CD14-positive monocyte (primary cell): ENCODE measurements at regions not wholly inside any gene's neighbourhood (a gene's known extent, or its start where the extent isn't known, plus 50 kb on each side); places are given as distances from the start of the nearest gene placed in this dataset.
"Not testable (repeated sequence)": the region's sequence is repeated elsewhere in the genome, so short reads cannot be mapped to it uniquely, and the experiment has no call there.

Experiments used
- DNase-seq, 3 donors: peaks; one replicate each; pipeline ENCODE4 v3.0.0-alpha.2; 2011 to 2022
- H2AFZ ChIP-seq: 2 replicates; pipeline ENCODE4 v1.6.0; 2012; ENCODE audit warnings: mild to moderate bottlenecking, low read depth, low read length, inconsistent platforms; ENCODE audit not compliant: insufficient read depth, poor library complexity, severe bottlenecking
- H3K27ac ChIP-seq, 2 donors: 1 replicate in 1 of 2; 2 replicates in 1 of 2; pipeline ENCODE4 v1.5.1; 2012 to 2013; ENCODE audit warnings: low read length in 2 of 2, control low read depth in 1 of 2, inconsistent platforms in 1 of 2, low read depth in 1 of 2, mild to moderate bottlenecking in 1 of 2
- H3K27me3 ChIP-seq, 2 donors: one replicate each; pipeline versions ENCODE4 v1.6.0 to v1.6.1; 2011 to 2013; ENCODE audit warnings: low read length in 2 of 2; ENCODE audit not compliant: control insufficient read depth in 2 of 2, insufficient read depth in 2 of 2
- H3K36me3 ChIP-seq, 2 donors: replicated peaks in 1 of 2; 1 replicate in 1 of 2; 2 replicates in 1 of 2; pipeline versions ENCODE4 v1.5.1 to v1.6.1; 2012 to 2013; ENCODE audit warnings: low read length in 2 of 2, control low read depth in 1 of 2, inconsistent platforms in 1 of 2, mild to moderate bottlenecking in 1 of 2; ENCODE audit not compliant: insufficient read depth in 2 of 2, control insufficient read depth in 1 of 2
- H3K4me1 ChIP-seq, 2 donors: 1 replicate in 1 of 2; 2 replicates in 1 of 2; pipeline versions ENCODE4 v1.5.1 to v1.6.1; 2012 to 2013; ENCODE audit warnings: low read length in 2 of 2, control low read depth in 1 of 2, inconsistent platforms in 1 of 2, mild to moderate bottlenecking in 1 of 2, moderate library complexity in 1 of 2; ENCODE audit not compliant: insufficient read depth in 2 of 2, control insufficient read depth in 1 of 2
- H3K4me2 ChIP-seq: replicated peaks from 2 replicates; pipeline ENCODE3; 2012; ENCODE audit warnings: low read length, moderate library complexity, mild to moderate bottlenecking; ENCODE audit not compliant: poor library complexity, severe bottlenecking; ENCODE audit errors: extremely low read depth
- H3K4me3 ChIP-seq, 3 experiments: fragments of 200-600 bp in 1 of 3; sonication (generic) in 1 of 3; replicated peaks in 1 of 3; 1 replicate in 2 of 3; 2 replicates in 1 of 3; pipeline ENCODE4 v1.5.1; 2011 to 2013; ENCODE audit warnings: low read length in 3 of 3, mild to moderate bottlenecking in 3 of 3, control low read depth in 2 of 3, low read depth in 2 of 3, inconsistent platforms in 1 of 3, moderate library complexity in 1 of 3
- H3K79me2 ChIP-seq: 2 replicates; pipeline ENCODE4 v1.6.0; 2012; ENCODE audit warnings: mild to moderate bottlenecking, control low read depth, inconsistent platforms, low read length, moderate library complexity; ENCODE audit not compliant: insufficient read depth
- H3K9ac ChIP-seq: 2 replicates; pipeline ENCODE4 v1.6.0; 2017; ENCODE audit warnings: low read length, mild to moderate bottlenecking; ENCODE audit not compliant: insufficient read depth, poor library complexity, severe bottlenecking
- H3K9me3 ChIP-seq, 2 donors: replicated peaks in 1 of 2; 1 replicate in 1 of 2; 2 replicates in 1 of 2; pipeline versions ENCODE4 v1.5.1 to v1.6.1; 2012 to 2013; ENCODE audit warnings: low read length in 2 of 2, control low read depth in 1 of 2; ENCODE audit not compliant: control insufficient read depth in 1 of 2, insufficient read depth in 1 of 2
- H4K20me1 ChIP-seq: 2 replicates; pipeline ENCODE4 v1.6.0; 2012; ENCODE audit warnings: mild to moderate bottlenecking, low read length, control low read depth, moderate library complexity; ENCODE audit not compliant: insufficient read depth
- H3K27ac Mint-ChIP-seq, 7 donors: one replicate each; pipeline ENCODE4 v1.8.0; 2020; ENCODE audit warnings: mild to moderate bottlenecking in 7 of 7, mixed read lengths in 7 of 7, moderate library complexity in 6 of 7, inconsistent platforms in 2 of 7
- H3K27me3 Mint-ChIP-seq, 3 donors: one replicate each; pipeline ENCODE4 v1.8.0; 2021 to 2022; ENCODE audit warnings: low read depth in 3 of 3, mild to moderate bottlenecking in 3 of 3, mixed read lengths in 3 of 3, moderate library complexity in 3 of 3, inconsistent platforms in 1 of 3
- H3K36me3 Mint-ChIP-seq, 2 donors: one replicate each; pipeline ENCODE4 v1.8.0; 2020; ENCODE audit warnings: mixed read lengths in 2 of 2, inconsistent platforms in 1 of 2, mild to moderate bottlenecking in 1 of 2
- H3K4me1 Mint-ChIP-seq: one replicate; pipeline ENCODE4 v1.8.0; 2020; ENCODE audit warnings: mild to moderate bottlenecking, mixed read lengths
- H3K4me3 Mint-ChIP-seq, 2 donors: one replicate each; pipeline ENCODE4 v1.8.0; 2020; ENCODE audit warnings: mild to moderate bottlenecking in 2 of 2, mixed read lengths in 2 of 2, moderate library complexity in 1 of 2
- H3K9me3 Mint-ChIP-seq, 7 donors: one replicate each; pipeline ENCODE4 v1.8.0; 2020 to 2022; ENCODE audit warnings: mixed read lengths in 7 of 7, mild to moderate bottlenecking in 6 of 7, moderate library complexity in 6 of 7, inconsistent platforms in 2 of 7
- WGBS: methylation state at CpG from one replicate; pipeline ENCODE4 v1.1.5; 2013; ENCODE audit warnings: missing lambda C conversion rate; ENCODE audit not compliant: insufficient coverage; 5-methylcytosine and 5-hydroxymethylcytosine counted together
- intact Hi-C, 2 donors: fragments of 100-400 bp; cut with micrococcal nuclease; formaldehyde crosslinking; loops; one replicate each; pipeline versions ENCODE4 v1.15.0 to v1.15.1; 2023
- TF ChIP-seq, protein P1 (sequence below): fragments of 200-600 bp; IDR thresholded peaks from one replicate; pipeline ENCODE4 v1.8.0; 2022; ENCODE audit warnings: antibody characterized with exemption, mild to moderate bottlenecking

- H3K4me3 ChIP-seq: no peak overlapping the region
Measured at GRCh38 chr3:11709782-11710181, 66.1 kb upstream of the VGLL4 start.

DNA sequence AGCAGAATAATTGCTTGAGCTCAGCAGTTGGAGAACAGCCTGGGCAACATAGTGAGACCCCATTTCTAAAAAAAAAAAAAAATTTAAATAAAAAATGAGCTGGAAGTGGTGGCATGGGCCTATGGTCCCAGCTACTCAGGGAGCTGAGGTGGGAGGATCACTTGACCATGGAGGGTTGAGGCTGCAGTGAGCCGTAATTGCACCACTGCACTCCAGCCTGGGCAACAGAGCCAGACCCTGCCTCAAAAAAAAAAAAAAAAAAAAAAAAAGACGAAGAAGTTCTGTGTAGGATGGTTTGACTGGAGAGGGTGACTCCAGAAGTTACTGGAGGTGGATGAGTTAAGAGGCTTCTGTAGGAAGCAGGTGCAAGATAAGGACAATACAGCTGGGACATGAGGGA, 63.4 kb upstream of the VGLL4 start:
- DNase-seq, H2AFZ ChIP-seq, H3K27ac Mint-ChIP-seq, H3K79me2 ChIP-seq, H4K20me1 ChIP-seq, H3K4me3 Mint-ChIP-seq, H3K27me3 ChIP-seq, H3K4me1 ChIP-seq, H3K36me3 ChIP-seq, H3K4me1 Mint-ChIP-seq, H3K27ac ChIP-seq, intact Hi-C loops, H3K9ac ChIP-seq, H3K9me3 ChIP-seq, H3K4me2 ChIP-seq, H3K4me3 ChIP-seq, H3K9me3 Mint-ChIP-seq, H3K36me3 Mint-ChIP-seq, H3K27me3 Mint-ChIP-seq: not testable (repeated sequence)
- 83% methylated on average over 1 of the region's 2 CpGs for WGBS

More at GRCh38 chr3:11709782-11710181, 66.1 kb upstream of the VGLL4 start:
- Histone ChIP-seq H3K27ac (no peak overlapping the region), H3K9ac (no peak overlapping the region), H3K27me3 (no peaks in the 10 kb centered on the region), H3K36me3 (no peaks in the 10 kb centered on the region), H3K79me2 (no peaks in the 10 kb centered on the region), H3K4me1 (no peaks in the 10 kb centered on the region), H2AFZ (no peak overlapping the region), H3K4me2 (no peak overlapping the region), H3K9me3 (peaks cover 0 to 4% of the 10 kb centered on the region in 2 donors), H4K20me1 (no peaks in the 10 kb centered on the region)
- intact Hi-C loops: no loop called here
- Mint-ChIP-seq H3K9me3 (peaks cover 0 to 10% (median 4%) of the 10 kb centered on the region in 7 donors), H3K4me3 (no peak overlapping the region), H3K27ac (peak overlapping the region in 1 of 7 donors; percentile 23), H3K27me3 (peaks cover 0 to 7% (median 0%) of the 10 kb centered on the region in 3 donors), H3K36me3 (peaks cover 3 to 4% of the 10 kb centered on the region in 2 donors), H3K4me1 (peaks cover 4% of the 10 kb centered on the region)
- 100% methylated on average over 2 of the region's 3 CpGs for WGBS
- no peak for DNase-seq
- TF ChIP-seq, protein P1, sequence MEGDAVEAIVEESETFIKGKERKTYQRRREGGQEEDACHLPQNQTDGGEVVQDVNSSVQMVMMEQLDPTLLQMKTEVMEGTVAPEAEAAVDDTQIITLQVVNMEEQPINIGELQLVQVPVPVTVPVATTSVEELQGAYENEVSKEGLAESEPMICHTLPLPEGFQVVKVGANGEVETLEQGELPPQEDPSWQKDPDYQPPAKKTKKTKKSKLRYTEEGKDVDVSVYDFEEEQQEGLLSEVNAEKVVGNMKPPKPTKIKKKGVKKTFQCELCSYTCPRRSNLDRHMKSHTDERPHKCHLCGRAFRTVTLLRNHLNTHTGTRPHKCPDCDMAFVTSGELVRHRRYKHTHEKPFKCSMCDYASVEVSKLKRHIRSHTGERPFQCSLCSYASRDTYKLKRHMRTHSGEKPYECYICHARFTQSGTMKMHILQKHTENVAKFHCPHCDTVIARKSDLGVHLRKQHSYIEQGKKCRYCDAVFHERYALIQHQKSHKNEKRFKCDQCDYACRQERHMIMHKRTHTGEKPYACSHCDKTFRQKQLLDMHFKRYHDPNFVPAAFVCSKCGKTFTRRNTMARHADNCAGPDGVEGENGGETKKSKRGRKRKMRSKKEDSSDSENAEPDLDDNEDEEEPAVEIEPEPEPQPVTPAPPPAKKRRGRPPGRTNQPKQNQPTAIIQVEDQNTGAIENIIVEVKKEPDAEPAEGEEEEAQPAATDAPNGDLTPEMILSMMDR: no peak
